Heart right ventricle (tissue), 16 donors: ENCODE measurements at regions not wholly inside any gene's neighbourhood (a gene's known extent, or its start where the extent isn't known, plus 50 kb on each side); places are given as distances from the start of the nearest gene placed in this dataset.

Source experiments
- ATAC-seq, 8 donors: fragments of 200-7000 bp; cut with Tn5 transposase; one replicate each; pipeline ENCODE4 v1.9.1; 2020; ENCODE audit warnings: mild to moderate bottlenecking in 8 of 8, moderate library complexity in 8 of 8, moderate number of reproducible peaks in 1 of 8
- DNase-seq, 2 donors: peaks; one replicate each; pipeline ENCODE4 v3.0.0-alpha.2; 2020
- H3K27ac ChIP-seq, 10 donors: fragments of 200-600 bp; sonication (generic) in 2 of 10; one replicate each; pipeline versions ENCODE4 v1.5.0 to v1.8.0; 2020 to 2022; ENCODE audit warnings: mild to moderate bottlenecking in 3 of 10
- H3K27me3 ChIP-seq, 7 donors: fragments of 200-600 bp; one replicate each; pipeline ENCODE4 v1.8.0; 2021 to 2022; ENCODE audit warnings: mild to moderate bottlenecking in 2 of 7
- H3K36me3 ChIP-seq, 9 donors: fragments of 200-600 bp; sonication (generic) in 1 of 9; one replicate each; pipeline versions ENCODE4 v1.5.0 to v1.8.0; 2020 to 2022; ENCODE audit warnings: mild to moderate bottlenecking in 2 of 9
- H3K4me1 ChIP-seq, 9 donors: fragments of 200-600 bp; sonication (generic) in 1 of 9; one replicate each; pipeline versions ENCODE4 v1.5.0 to v1.8.0; 2020 to 2022; ENCODE audit warnings: mild to moderate bottlenecking in 4 of 9
- H3K4me3 ChIP-seq, 10 donors: fragments of 200-600 bp; sonication (generic) in 2 of 10; one replicate each; pipeline versions ENCODE4 v1.5.0 to v1.8.0; 2020 to 2022; ENCODE audit warnings: mild to moderate bottlenecking in 7 of 10, moderate library complexity in 2 of 10
- H3K9me3 ChIP-seq, 11 donors: fragments of 200-600 bp in 10 of 11; sonication (generic) in 2 of 11; one replicate each; pipeline versions ENCODE4 v1.5.0 to v1.8.0; 2013 to 2022; ENCODE audit warnings: mild to moderate bottlenecking in 2 of 11, control low read depth in 1 of 11, moderate library complexity in 1 of 11
- CTCF ChIP-seq, 9 donors: fragments of 200-600 bp; sonication (generic) in 2 of 9; IDR thresholded peaks; one replicate each; pipeline versions ENCODE4 v1.5.0 to v1.8.0; 2021 to 2022; ENCODE audit warnings: antibody characterized with exemption in 9 of 9, mild to moderate bottlenecking in 5 of 9, moderate library complexity in 1 of 9
- WGBS, 2 donors: extraction: QIAGEN DNeasy Blood & Tissue Kit; methylation state at CpG; one replicate each; pipeline ENCODE4 v1.1.7; 2013; ENCODE audit warnings: inconsistent platforms in 1 of 2; 5-methylcytosine and 5-hydroxymethylcytosine counted together
- intact Hi-C, 10 donors: fragments of 100-400 bp; cut with DNase I; formaldehyde crosslinking; loops; one replicate each; pipeline versions ENCODE4 v1.11.1 to v1.14.2; 2022
- donor health status: Arrhythmogenic right ventricular cardiomyopathy.
- donor health status: ischemic (EF 13 %, LVEDD 7.1; RV severe dilation, severe dysfunction).
- donor health status: healthy with polysubstance abuse.
- donor health status: DM: no; HTN: yes; CAD: no.
- donor health status: DM: no; HTN: no; CAD: no.
- donor health status: ischemic (EF 25% LVEDD 6.9; RV normal size, moderate dysfunction).
- donor health status: ischemic (EF 25% LVEDD 5.7; RV mildly dilated, moderate dysfunction).
- donor health status: healthy.
- donor health status: DM: yes; HTN: yes; CAD: no.
- donor health status: Ischemic cardiomyopathy.
- donor health status: ischemic (EF 35%, LVEDD 5.7; RV mildly dilated, moderate dysfunction).
- donor health status: nonischemic (EF 11% LVEDD 7.7; RV severe dilation, severe dysfunction).
- donor health status: DM: yes; HTN: yes; CAD: no.
- donor health status: PGD.
- donor health status: ischemic (EF 29% LVEDD 5.4; RV normal size, mild dysfunction).
- donor health status: nonischemic (EF 23%, LVEDD 6.1; RV moderate dilation, normal function).

GRCh38 chr2:21452678-21453077 is 328.9 kb downstream of the TDRD15 start:
- Histone ChIP-seq H3K4me3 (no peak overlapping the region), H3K27me3 (no peaks in the 10 kb centered on the region), H3K4me1 (peaks cover 0 to 9% (median 0%) of the 10 kb centered on the region in 9 donors), H3K27ac (no peak overlapping the region), H3K9me3 (peaks cover 0 to 5% (median under 1%) of the 10 kb centered on the region in 11 donors), H3K36me3 (no peaks in the 10 kb centered on the region)
- no peak for DNase-seq
- TF ChIP-seq CTCF (IDR thresholded peaks at IDR 0.05): no peak
- 40 to 44% methylated on average over 5 of the region's 5 CpGs for WGBS, 2 donors
- ATAC-seq: no peak
- intact Hi-C loops: no loop called here

DNA sequence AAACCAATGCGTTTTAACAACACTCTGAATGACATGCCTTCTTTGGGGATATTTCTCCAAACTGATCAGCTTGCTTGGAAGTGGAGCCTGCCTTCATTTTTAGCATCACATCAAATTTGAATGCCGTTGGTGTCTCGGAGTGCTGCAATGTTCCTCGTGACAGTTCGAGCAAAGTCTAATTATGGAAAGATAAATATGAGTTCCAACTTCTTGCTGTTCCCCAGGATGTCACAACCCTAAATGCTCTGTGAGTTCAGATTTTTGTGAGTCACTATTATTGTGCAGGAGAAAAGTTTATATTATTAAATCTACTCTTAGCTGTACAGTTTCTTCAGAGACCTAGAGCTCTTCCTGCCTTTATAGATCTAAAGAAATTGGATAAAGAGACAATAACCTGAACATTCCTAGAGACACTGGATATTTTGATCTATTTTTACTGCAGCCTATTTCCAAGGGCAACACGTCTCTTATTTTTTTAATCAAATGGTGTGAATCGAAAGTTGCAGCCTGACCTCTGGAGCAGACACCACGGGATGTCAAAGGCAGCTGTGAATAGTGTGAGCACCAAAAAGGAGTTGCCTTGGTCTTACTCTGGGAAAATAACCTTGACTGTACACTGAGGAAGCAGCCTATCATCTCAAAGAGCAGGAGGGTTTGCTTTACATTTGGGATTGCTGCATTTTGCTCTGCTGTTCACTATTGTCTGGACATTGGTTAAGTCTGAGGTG is 330.1 kb downstream of the TDRD15 start:
- Histone ChIP-seq H3K36me3 (no peaks in the 10 kb centered on the region), H3K4me3 (no peak overlapping the region), H3K4me1 (peaks cover 0 to 9% (median 0%) of the 10 kb centered on the region in 9 donors), H3K27ac (no peak overlapping the region), H3K9me3 (peaks cover 0 to 14% (median 4%) of the 10 kb centered on the region in 11 donors), H3K27me3 (no peaks in the 10 kb centered on the region)
- intact Hi-C loops: no loop called here
- 51 to 56% methylated on average over 8 of the region's 8 CpGs for WGBS, 2 donors
- ATAC-seq: peak in 1 of 8 donors; percentile 55
- no peak for TF ChIP-seq CTCF (IDR thresholded peaks at IDR 0.05)
- no peak for DNase-seq

DNA sequence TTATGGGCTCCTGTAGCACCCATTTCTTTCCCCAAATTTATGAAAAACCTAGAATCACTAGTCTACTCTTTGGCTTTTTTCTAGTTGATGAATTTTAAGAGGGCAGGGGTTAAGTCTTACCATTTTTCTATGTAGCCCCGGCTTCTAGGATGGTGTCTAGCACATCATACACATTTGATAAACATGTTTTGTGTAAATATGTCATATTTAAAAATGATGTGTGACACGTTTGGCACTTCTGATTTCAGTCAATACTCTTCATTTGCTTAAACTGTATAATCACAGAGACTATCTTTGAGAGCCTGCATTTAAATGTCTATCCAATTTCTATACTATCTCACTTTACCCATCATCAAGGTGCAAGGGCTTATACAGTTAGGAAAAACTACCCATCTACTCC is 331.1 kb downstream of the TDRD15 start:
- TF ChIP-seq CTCF (IDR thresholded peaks at IDR 0.05): no peak
- Histone ChIP-seq H3K9me3 (peaks cover 0 to 24% (median 10%) of the 10 kb centered on the region in 11 donors), H3K36me3 (no peaks in the 10 kb centered on the region), H3K27ac (no peak overlapping the region), H3K27me3 (no peaks in the 10 kb centered on the region), H3K4me1 (peaks cover 0 to 9% (median 0%) of the 10 kb centered on the region in 9 donors), H3K4me3 (no peak overlapping the region)
- 82 to 83% methylated on average over 2 of the region's 2 CpGs for WGBS, 2 donors
- no peak for DNase-seq
- intact Hi-C loops: no loop called here
- no peak for ATAC-seq

GRCh38 chr2:21461754-21462240 is 338.0 kb downstream of the TDRD15 start:
- intact Hi-C loops: no loop called here
- DNase-seq (no peak), ATAC-seq (no peak)
- H3K27ac ChIP-seq: no peak overlapping the region
- no peak overlapping the region for H3K4me3 ChIP-seq
- peaks cover 0 to 24% (median 10%) of the 10 kb centered on the region in 11 donors for H3K9me3 ChIP-seq
- TF ChIP-seq CTCF (IDR thresholded peaks at IDR 0.05): no peak
- WGBS, 2 donors: 65 to 71% methylated on average over 3 of the region's 3 CpGs
- H3K36me3 ChIP-seq: no peaks in the 10 kb centered on the region
- H3K27me3 ChIP-seq: no peaks in the 10 kb centered on the region
- H3K4me1 ChIP-seq: no peaks in the 10 kb centered on the region
